ENCODE measurements at regions not wholly inside any gene's neighbourhood (a gene's known extent, or its start where the extent isn't known, plus 50 kb on each side); places are given as distances from the start of the nearest gene placed in this dataset.

DNA sequence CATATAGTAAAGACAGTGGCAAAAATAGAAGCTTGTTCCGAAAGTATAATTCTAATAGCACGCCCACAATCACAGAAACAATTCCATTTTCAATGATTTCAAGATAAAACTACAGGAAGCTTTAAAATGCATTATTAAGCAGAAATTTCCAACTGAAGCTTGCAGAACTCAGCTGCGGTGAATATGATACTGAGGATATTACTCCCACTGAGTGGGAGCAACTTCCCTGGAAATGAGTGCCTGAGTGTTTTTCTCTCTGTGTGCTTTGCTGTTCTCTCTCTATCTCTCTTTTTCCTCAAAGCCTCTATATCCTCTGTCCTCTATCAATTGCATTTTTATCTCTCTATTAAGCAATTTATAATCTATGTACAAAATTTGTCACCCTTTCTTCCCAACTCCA lies 187.5 kb upstream of the PRDM9 start:
- TF ChIP-seq POLR2AphosphoS5 (IDR thresholded peaks at IDR 0.05; ENCODE audit: low read depth, low read length) (no peak), SIN3A (IDR thresholded peaks at IDR 0.05; ENCODE audit: borderline replicate concordance, insufficient read depth, low read depth, low read length) (no peak)
- TF ChIP-seq, protein P1, sequence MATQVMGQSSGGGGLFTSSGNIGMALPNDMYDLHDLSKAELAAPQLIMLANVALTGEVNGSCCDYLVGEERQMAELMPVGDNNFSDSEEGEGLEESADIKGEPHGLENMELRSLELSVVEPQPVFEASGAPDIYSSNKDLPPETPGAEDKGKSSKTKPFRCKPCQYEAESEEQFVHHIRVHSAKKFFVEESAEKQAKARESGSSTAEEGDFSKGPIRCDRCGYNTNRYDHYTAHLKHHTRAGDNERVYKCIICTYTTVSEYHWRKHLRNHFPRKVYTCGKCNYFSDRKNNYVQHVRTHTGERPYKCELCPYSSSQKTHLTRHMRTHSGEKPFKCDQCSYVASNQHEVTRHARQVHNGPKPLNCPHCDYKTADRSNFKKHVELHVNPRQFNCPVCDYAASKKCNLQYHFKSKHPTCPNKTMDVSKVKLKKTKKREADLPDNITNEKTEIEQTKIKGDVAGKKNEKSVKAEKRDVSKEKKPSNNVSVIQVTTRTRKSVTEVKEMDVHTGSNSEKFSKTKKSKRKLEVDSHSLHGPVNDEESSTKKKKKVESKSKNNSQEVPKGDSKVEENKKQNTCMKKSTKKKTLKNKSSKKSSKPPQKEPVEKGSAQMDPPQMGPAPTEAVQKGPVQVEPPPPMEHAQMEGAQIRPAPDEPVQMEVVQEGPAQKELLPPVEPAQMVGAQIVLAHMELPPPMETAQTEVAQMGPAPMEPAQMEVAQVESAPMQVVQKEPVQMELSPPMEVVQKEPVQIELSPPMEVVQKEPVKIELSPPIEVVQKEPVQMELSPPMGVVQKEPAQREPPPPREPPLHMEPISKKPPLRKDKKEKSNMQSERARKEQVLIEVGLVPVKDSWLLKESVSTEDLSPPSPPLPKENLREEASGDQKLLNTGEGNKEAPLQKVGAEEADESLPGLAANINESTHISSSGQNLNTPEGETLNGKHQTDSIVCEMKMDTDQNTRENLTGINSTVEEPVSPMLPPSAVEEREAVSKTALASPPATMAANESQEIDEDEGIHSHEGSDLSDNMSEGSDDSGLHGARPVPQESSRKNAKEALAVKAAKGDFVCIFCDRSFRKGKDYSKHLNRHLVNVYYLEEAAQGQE (IDR thresholded peaks at IDR 0.05; ENCODE audit: insufficient read depth in 1 of 2, low read depth in 2 of 2, low read length in 1 of 2) = no peak
- TF ChIP-seq, protein P2, sequence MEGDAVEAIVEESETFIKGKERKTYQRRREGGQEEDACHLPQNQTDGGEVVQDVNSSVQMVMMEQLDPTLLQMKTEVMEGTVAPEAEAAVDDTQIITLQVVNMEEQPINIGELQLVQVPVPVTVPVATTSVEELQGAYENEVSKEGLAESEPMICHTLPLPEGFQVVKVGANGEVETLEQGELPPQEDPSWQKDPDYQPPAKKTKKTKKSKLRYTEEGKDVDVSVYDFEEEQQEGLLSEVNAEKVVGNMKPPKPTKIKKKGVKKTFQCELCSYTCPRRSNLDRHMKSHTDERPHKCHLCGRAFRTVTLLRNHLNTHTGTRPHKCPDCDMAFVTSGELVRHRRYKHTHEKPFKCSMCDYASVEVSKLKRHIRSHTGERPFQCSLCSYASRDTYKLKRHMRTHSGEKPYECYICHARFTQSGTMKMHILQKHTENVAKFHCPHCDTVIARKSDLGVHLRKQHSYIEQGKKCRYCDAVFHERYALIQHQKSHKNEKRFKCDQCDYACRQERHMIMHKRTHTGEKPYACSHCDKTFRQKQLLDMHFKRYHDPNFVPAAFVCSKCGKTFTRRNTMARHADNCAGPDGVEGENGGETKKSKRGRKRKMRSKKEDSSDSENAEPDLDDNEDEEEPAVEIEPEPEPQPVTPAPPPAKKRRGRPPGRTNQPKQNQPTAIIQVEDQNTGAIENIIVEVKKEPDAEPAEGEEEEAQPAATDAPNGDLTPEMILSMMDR (IDR thresholded peaks at IDR 0.05) = no peak
